ENCODE measurements at regions not wholly inside any gene's neighbourhood (a gene's known extent, or its start where the extent isn't known, plus 50 kb on each side); places are given as distances from the start of the nearest gene placed in this dataset.

DNA sequence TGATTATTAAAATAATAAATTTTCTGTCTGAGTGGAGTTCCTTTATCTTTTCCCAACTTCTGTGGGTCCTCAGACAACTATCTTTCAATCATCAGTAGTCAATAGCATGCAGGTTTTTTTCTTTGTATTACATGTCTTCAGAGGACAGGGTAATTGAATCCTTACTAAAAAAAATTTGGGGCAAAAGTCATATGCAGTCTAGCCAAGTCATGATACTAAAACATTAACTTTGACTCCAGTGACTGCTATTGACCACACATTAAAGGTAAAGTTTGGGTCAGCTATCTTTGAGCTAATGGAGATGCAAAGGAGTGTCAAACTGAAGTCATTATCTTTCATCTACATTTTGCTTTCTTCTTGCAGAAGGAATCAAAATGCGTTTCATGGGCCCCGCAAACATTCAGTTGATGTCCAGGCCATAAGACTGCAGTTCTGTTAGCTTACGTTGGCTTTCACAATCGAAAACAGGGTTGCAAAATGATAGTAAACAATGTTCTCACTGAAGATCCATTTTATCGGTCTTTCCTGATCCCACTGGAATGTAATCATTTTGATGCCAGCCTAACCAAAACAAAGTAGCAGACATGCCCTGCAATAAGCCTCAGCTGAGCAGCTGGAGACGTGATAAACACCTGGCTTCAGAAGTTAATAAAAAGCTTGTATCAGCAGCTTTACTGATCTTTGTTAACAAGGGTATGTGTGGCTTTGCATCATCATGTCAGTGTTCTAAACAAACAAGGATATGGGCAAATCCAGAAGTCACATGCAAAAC lies 186.1 kb upstream of the PRLR start:
- TF ChIP-seq, protein P1, sequence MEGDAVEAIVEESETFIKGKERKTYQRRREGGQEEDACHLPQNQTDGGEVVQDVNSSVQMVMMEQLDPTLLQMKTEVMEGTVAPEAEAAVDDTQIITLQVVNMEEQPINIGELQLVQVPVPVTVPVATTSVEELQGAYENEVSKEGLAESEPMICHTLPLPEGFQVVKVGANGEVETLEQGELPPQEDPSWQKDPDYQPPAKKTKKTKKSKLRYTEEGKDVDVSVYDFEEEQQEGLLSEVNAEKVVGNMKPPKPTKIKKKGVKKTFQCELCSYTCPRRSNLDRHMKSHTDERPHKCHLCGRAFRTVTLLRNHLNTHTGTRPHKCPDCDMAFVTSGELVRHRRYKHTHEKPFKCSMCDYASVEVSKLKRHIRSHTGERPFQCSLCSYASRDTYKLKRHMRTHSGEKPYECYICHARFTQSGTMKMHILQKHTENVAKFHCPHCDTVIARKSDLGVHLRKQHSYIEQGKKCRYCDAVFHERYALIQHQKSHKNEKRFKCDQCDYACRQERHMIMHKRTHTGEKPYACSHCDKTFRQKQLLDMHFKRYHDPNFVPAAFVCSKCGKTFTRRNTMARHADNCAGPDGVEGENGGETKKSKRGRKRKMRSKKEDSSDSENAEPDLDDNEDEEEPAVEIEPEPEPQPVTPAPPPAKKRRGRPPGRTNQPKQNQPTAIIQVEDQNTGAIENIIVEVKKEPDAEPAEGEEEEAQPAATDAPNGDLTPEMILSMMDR (IDR thresholded peaks at IDR 0.05; ENCODE audit: low read depth, low read length): no peak
- no peak for DNase-seq (ENCODE audit: low read depth in 2 of 2)

DNA sequence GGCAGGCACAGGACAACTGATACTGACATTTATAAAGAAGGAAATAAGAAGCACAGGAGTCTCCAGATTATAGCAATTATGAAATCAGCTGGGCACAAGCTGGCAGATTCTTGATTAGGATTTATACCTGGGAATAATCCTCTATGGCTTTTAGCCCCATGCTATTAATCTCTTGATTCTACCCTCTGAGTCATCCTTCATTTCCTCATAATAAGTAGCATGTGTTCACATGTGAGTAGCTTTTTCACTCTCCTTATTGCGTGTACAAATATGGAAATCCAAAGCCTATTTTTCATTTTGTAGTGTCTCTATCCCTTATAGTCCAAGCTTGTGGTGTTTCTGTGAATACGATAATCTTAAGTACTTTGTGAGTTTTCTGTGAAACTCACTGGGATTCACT lies 185.0 kb upstream of the PRLR start:
- TF ChIP-seq, protein P1 (IDR thresholded peaks at IDR 0.05; ENCODE audit: low read depth, low read length): no peak
- H3K4me3 ChIP-seq (replicated peaks in 1 of 2; ENCODE audit: low read depth in 2 of 2, low read length in 2 of 2): no peak overlapping the region
- DNase-seq (ENCODE audit: low read depth in 2 of 2): no peak

More for the DNA sequence above, 186.1 kb upstream of the PRLR start:
- no peak overlapping the region for H3K4me3 ChIP-seq (replicated peaks in 1 of 2; ENCODE audit: low read depth in 2 of 2, low read length in 2 of 2)

GRCh38 chr5:35409361-35409760 lies 179.1 kb upstream of the PRLR start:
- TF ChIP-seq, protein P1 (IDR thresholded peaks at IDR 0.05; ENCODE audit: low read depth, low read length): no peak
- no peak overlapping the region for H3K4me3 ChIP-seq (replicated peaks in 1 of 2; ENCODE audit: low read depth in 2 of 2, low read length in 2 of 2)
- no peak for DNase-seq (ENCODE audit: low read depth in 2 of 2)

DNA sequence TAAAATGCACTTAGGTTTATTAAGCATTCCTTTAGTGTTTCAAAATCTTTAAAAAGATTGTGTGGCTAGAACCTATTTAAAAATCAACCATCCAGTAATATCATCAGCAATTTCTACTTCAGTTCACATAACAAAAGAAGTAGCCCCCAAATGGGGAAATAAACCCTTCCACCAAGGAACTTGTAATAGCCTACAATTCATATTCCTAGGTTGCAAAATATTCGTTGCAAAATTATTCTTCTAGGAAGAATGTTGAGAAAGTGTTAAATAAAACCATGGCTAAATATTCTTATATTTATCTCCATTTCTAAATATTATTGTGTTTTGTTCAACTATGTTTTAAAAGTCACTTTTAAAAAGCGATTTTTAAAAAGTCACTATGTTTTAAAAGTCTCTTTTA lies 177.9 kb upstream of the PRLR start:
- DNase-seq (ENCODE audit: low read depth in 2 of 2): no peak
- TF ChIP-seq, protein P1 (IDR thresholded peaks at IDR 0.05; ENCODE audit: low read depth, low read length): no peak
- no peak overlapping the region for H3K4me3 ChIP-seq (replicated peaks in 1 of 2; ENCODE audit: low read depth in 2 of 2, low read length in 2 of 2)

GRCh38 chr5:35407697-35408096 lies 177.4 kb upstream of the PRLR start:
- no peak overlapping the region for H3K4me3 ChIP-seq (replicated peaks in 1 of 2; ENCODE audit: low read depth in 2 of 2, low read length in 2 of 2)
- TF ChIP-seq, protein P1 (IDR thresholded peaks at IDR 0.05; ENCODE audit: low read depth, low read length): no peak
- DNase-seq (ENCODE audit: low read depth in 2 of 2): no peak

GRCh38 chr5:35405938-35406337 lies 175.7 kb upstream of the PRLR start:
- TF ChIP-seq, protein P1 (IDR thresholded peaks at IDR 0.05; ENCODE audit: low read depth, low read length): no peak
- no peak overlapping the region for H3K4me3 ChIP-seq (replicated peaks in 1 of 2; ENCODE audit: low read depth in 2 of 2, low read length in 2 of 2)
- DNase-seq (ENCODE audit: low read depth in 2 of 2): no peak

DNA sequence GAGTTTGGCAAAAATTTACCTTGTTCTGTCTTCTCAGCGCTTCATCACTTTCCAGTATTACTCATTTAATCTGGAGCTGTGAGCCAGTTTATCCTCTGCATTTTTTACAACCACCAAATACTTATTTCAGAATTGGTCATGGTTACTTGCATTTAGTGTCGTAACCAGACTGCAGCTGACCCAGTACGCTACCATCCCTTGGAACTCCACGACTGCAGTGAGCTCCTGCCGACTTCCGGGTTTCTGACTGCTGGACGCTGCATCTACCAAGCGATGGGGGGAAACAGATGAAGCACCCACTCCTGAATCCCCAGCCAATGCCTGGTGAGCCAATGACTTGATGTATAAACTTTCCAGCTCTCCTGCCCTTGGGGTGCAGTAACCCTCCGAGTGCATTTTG lies 174.4 kb upstream of the PRLR start:
- no peak overlapping the region for H3K4me3 ChIP-seq (replicated peaks in 1 of 2; ENCODE audit: low read depth in 2 of 2, low read length in 2 of 2)
- TF ChIP-seq, protein P1 (IDR thresholded peaks at IDR 0.05; ENCODE audit: low read depth, low read length): no peak
- DNase-seq (ENCODE audit: low read depth in 2 of 2): no peak
